ENCODE measurements at regions not wholly inside any gene's neighbourhood (a gene's known extent, or its start where the extent isn't known, plus 50 kb on each side); places are given as distances from the start of the nearest gene placed in this dataset.

DNA sequence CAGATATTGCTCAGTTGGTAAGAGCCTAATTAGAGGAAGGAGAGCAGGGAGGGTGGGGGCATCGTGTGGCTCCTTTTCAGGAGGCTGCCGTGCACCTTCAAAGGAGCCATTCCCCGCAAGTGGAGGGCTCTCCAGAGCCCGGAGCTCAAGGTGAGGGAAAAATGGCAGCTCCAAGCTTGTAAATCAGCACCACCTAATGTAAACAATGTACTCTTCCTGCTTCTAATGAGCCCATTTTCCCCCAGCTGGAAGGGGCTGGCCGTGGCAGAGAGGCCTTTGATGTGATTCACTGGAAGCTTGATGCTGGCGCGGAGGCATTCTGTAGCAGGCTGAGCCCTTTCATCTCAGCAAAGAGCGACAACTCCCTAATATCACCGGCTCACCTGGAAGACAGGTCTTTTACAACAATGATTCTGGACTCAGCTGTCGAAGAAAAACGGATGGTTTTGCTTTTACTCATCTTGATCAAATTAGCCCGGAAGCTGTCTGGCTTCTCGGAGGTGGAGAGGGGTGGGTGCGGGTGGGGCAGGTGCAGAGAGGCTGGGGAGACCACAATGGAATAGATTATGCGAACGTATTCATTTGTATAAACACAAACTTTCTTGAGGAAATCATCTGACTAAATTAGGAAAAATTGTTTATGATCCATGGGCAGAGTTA lies 112.5 kb downstream of the RRAGC start:
- TF ChIP-seq, protein P1, sequence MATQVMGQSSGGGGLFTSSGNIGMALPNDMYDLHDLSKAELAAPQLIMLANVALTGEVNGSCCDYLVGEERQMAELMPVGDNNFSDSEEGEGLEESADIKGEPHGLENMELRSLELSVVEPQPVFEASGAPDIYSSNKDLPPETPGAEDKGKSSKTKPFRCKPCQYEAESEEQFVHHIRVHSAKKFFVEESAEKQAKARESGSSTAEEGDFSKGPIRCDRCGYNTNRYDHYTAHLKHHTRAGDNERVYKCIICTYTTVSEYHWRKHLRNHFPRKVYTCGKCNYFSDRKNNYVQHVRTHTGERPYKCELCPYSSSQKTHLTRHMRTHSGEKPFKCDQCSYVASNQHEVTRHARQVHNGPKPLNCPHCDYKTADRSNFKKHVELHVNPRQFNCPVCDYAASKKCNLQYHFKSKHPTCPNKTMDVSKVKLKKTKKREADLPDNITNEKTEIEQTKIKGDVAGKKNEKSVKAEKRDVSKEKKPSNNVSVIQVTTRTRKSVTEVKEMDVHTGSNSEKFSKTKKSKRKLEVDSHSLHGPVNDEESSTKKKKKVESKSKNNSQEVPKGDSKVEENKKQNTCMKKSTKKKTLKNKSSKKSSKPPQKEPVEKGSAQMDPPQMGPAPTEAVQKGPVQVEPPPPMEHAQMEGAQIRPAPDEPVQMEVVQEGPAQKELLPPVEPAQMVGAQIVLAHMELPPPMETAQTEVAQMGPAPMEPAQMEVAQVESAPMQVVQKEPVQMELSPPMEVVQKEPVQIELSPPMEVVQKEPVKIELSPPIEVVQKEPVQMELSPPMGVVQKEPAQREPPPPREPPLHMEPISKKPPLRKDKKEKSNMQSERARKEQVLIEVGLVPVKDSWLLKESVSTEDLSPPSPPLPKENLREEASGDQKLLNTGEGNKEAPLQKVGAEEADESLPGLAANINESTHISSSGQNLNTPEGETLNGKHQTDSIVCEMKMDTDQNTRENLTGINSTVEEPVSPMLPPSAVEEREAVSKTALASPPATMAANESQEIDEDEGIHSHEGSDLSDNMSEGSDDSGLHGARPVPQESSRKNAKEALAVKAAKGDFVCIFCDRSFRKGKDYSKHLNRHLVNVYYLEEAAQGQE (IDR thresholded peaks at IDR 0.05; ENCODE audit: insufficient read depth in 1 of 2, low read depth in 2 of 2, low read length in 2 of 2): no peak
- no peak for TF ChIP-seq POLR2AphosphoS5 (IDR thresholded peaks at IDR 0.05; ENCODE audit: low read depth, low read length)
- no peak for TF ChIP-seq SIN3A (IDR thresholded peaks at IDR 0.05; ENCODE audit: borderline replicate concordance, insufficient read depth, low read length)

DNA sequence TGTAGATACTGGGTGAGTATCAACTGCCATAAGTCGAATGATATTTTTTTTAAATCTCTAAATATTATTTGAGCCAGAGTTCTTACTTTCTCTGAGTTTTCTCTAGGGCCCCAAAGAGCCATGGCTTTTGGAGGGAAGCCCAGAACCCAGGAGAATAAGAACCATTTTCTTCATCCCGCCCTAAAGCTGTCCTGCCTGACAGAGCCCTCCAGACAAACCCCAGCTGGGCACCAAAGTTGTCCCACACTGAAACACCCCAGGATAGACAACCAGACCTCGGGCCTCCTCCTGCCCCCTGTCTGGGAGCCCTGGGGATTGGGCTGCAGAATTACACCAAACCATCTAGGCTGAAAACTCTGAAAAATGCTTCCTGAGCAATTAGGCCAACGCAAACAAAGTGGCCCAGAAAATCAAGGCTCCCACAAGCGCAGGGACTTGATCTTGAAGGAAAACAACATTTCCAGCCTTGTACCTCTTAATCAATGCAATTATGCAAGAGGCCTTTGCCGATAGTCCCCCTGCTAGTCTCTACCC lies 113.1 kb downstream of the RRAGC start:
- no peak for TF ChIP-seq POLR2AphosphoS5 (IDR thresholded peaks at IDR 0.05; ENCODE audit: low read depth, low read length)
- no peak for TF ChIP-seq TAF1 (IDR thresholded peaks at IDR 0.05; ENCODE audit: borderline replicate concordance, insufficient read depth, low read length)
- no peak for TF ChIP-seq FOXP2 (optimal IDR thresholded peaks at IDR 0.05; ENCODE audit: borderline replicate concordance, extremely low read depth, extremely low read length, insufficient read depth)
- TF ChIP-seq SIN3A (IDR thresholded peaks at IDR 0.05; ENCODE audit: borderline replicate concordance, insufficient read depth, low read length): no peak
- TF ChIP-seq, protein P1 (IDR thresholded peaks at IDR 0.05; ENCODE audit: insufficient read depth in 1 of 2, low read depth in 2 of 2, low read length in 2 of 2): no peak

DNA sequence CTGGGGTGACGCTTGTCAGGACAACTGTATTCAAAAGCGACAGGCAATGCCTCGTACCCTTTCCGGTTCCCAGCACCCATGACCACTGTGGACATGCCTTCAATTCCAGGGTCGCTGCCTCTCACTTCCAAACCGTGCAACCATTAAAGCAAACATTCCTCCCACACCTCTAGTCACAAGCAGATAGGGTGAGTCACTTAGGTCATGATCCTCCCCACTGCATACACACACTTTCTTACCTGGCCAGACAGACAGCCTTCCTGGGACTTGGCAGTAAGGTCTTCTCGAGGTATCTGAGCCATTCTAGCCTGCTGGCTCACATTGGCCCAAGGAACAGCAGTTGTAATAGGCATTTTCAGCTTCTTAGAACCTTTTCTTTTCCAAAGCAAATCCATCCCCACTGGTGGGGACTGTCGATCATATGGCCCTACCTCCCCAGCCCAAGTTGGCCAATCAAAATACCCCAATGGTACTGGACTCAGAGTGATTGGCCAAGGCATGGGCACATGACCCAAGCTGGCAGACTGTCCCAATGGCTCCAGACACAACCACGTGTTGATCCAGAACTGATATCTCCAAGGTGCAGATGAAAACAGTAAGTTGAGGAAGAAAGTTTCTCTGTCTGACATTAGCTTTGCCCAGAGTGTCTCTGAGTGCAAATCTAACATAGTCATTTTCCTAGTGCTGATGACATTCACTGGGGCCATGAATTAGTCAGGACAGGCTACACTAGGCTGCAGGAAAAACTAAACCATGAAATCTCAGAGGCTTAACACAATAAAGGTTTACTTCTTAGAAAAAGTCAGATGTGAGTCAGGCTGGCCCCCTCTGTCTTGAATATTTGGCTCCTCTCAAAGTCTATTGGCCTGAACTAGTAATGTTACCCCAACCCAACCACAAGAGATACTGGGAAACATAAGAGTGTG lies 113.8 kb downstream of the RRAGC start:
- TF ChIP-seq TAF1 (IDR thresholded peaks at IDR 0.05; ENCODE audit: borderline replicate concordance, insufficient read depth, low read length) (no peak), POLR2AphosphoS5 (IDR thresholded peaks at IDR 0.05; ENCODE audit: low read depth, low read length) (no peak), FOXP2 (optimal IDR thresholded peaks at IDR 0.05; ENCODE audit: borderline replicate concordance, extremely low read depth, extremely low read length, insufficient read depth) (no peak), SIN3A (IDR thresholded peaks at IDR 0.05; ENCODE audit: borderline replicate concordance, insufficient read depth, low read length) (no peak)
- TF ChIP-seq, protein P1 (IDR thresholded peaks at IDR 0.05; ENCODE audit: insufficient read depth in 1 of 2, low read depth in 2 of 2, low read length in 2 of 2): no peak

DNA sequence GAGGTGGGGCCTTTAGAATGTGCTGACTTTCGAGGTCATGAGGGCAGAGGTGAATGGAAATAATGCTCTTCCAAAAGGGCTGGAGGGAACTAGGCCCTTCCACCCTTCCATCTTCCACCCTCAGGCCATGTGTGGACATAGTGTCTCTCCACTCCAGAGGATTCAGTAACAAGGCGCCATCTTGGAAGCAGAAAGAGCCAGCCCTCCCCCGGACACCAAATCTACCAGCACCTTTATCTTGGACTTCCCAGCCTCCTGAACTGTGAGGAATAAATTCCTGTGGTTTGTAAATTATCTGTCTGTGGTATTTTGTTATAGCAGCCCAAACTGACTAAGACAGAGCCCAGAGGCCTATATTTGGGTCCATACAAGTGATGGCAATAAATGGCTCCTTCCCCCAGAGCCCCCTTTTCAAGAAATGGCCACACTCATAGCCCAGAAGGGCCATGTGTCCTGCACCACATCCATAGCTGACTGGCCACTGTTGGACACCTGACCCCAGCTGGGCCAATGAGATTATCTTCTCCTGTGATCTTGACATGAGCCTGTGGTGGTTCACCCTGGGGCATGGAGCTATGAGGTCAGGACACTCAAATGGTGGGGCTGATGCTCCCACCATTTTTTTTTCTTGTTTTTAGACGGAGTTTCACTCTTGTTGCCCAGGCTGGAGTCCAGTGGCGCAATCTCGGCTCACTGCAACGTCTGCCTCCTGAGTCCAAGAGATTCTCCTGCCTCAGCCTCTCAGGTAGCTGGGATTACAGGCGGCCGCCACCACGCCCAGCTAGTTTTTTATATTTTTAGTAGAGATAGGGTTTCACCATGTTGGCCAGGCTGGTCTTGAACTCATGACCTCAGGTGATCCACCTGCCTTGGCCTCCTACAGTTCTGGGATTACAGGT lies 114.9 kb downstream of the RRAGC start:
- TF ChIP-seq FOXP2 (optimal IDR thresholded peaks at IDR 0.05; ENCODE audit: borderline replicate concordance, extremely low read depth, extremely low read length, insufficient read depth) (no peak), TAF1 (IDR thresholded peaks at IDR 0.05; ENCODE audit: borderline replicate concordance, insufficient read depth, low read length) (no peak)

DNA sequence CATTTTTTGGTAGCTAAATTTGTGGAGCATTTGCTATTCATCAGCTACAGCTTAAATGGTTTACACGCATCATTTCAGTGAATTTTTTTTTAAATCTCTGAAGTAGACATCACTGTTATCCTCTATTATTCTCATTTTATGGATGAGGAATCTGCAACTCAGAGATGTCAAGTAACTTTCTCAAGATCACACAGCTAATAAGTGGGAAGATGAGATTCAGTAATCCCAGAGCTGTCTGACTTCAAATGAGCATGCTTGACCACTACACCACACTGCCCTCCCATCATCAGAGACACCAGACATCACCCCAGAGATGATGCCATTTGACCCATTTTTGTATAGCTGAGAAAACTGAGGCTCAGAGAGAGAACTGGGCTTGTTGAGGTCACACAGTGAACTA lies 116.4 kb downstream of the RRAGC start:
- TF ChIP-seq POLR2AphosphoS5 (IDR thresholded peaks at IDR 0.05; ENCODE audit: low read depth, low read length): no peak
- TF ChIP-seq SIN3A (IDR thresholded peaks at IDR 0.05; ENCODE audit: borderline replicate concordance, insufficient read depth, low read length): no peak
- no peak for TF ChIP-seq TAF1 (IDR thresholded peaks at IDR 0.05; ENCODE audit: borderline replicate concordance, insufficient read depth, low read length)
- TF ChIP-seq, protein P1 (IDR thresholded peaks at IDR 0.05; ENCODE audit: insufficient read depth in 1 of 2, low read depth in 2 of 2, low read length in 2 of 2): no peak
- no peak for TF ChIP-seq FOXP2 (optimal IDR thresholded peaks at IDR 0.05; ENCODE audit: borderline replicate concordance, extremely low read depth, extremely low read length, insufficient read depth)

All from PFSK-1 (cell line).